Dermis blood vessel endothelial cell (primary cell): ENCODE measurements at regions not wholly inside any gene's neighbourhood (a gene's known extent, or its start where the extent isn't known, plus 50 kb on each side); places are given as distances from the start of the nearest gene placed in this dataset.
A peak's percentile ranks its signal among the peaks of the same experiment; 100 is the strongest.
"Not testable (repeated sequence)": the region's sequence is repeated elsewhere in the genome, so short reads cannot be mapped to it uniquely, and the experiment has no call there.

Experiments
- DNase-seq: peaks from one replicate; pipeline ENCODE4 v3.0.0; 2010

DNA sequence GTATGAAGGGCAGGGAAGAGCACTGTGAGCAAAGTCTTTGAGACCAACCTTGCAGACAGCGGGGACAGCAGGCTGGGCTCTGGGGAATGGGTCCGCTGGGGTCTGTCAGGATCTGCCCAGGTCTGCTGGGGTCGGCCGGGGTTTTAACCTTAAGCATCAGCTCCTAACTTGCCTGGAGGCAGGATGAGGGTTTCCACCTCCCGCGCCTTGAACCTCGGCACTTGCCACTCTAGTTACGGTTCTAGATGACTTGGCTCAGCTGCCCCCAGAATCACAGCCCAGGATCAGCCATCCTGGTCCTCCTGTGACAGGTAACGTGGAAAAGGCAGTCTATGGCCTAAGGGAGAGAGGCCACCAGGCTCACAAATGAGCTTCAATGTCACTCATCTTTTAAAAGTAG, 50.4 kb upstream of the CACUL1 start:
- no peak for DNase-seq

DNA sequence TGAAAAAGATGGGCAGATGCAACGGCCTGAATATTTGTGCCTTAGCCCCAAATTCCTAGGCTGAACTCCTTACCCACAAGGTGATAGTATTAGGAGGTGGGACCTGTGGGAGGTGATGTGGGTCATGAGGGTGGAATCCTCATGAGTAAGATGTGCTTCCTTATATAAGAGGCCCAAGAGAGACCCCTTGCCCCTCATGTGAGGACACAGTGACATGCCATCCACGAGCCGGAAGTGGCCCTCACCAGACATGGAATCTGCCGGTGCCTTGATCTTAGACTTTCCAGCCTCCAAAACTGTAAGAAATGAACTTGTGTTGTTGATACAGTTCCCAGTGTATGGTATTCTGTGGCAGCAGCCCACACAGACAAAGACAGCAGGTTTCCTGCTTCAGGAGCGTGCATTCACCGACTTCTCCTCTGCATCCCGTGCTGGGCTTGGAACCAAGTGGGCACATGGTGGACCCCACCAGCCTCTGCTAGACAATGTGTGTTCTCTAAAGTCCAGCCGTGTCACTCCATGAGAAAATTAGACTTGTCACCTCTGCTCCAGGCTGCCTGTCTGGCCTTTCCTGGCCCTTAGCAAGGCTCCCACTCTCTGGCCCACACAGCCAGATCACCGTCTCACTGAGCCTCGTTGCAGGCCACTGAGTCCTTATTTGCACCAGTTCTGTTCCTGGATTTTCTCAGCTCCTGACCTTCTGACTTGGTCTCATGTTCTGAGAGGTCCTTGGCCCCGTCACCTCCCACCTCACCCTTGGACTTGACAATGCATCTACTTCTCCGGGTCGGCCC, 52.9 kb upstream of the CACUL1 start:
- DNase-seq = no peak

DNA sequence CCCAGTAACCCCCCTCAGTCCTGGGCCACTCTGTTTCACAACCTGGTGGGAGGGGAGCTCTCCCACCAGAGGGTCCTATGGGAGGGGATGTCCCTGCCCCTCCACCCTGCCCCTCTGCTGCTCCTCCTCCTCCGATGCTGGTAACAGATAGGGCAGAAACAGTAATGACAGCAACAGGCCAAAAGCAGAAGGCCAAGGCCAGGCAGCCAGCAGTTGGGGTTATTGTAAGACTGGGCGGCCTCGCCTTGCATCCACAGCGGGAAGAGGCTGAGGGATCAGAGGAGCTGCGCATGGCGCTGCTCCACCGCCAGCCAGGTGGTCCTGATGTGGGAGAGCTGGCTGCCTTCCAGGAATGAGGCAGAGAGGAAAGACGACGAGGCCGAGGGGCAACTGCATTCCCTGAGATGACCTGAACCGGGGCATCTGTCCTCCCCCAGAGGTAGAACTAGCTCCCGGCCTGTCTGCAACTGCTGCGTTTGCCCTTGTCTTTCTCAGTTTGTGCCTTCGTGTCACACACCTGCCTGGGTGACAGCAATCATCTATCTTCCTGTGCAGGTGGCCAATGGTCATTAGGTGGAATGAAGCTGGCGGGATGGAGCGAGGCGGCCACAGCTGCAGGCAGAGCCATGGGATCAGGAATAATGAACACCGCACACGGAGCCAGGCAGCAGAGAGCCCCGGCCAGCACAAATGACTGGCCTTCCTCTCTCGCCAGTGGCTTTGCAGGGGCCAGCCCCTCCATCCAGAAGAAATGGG, 54.0 kb upstream of the CACUL1 start:
- DNase-seq = no peak

DNA sequence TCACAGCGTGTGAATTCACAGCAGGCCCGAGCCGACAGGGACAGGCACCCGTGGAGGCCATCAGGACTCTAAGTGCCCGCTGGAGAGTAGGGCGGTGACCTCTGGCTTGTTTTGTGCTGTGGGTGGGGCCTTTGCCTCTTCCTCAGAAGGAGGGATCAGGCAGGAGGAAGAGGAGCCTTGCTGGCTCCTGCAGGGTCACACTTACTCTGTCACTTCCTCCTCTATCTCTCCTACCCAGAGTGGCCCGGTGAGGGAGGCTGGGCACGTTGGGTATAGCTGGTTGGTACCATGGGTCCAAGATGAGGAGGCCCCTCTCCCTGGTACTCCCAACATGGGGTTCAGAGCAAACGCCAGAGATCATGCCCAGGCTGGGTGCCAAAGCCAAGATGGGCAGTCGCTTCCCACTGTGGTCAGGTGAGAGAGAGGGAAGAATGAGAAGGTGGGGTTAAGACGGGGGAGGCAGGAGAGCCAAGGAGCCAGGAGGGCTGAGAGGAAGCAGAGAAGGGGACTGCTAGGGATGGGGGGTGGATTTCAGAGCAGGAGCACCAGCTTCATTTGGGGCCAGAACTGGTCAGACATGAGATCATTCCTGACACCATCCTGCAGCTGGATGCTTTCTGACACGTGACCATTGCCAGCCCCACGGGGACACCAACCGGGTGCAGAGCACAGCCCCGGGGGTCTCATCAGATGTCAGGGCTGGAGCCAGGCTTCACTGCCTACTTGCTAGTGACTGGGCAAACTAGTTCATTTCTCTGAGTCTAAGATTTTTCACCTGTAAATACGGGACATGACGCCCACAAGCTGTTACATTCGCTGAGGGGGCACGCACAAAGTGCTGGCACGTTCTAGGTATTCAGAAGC, 54.8 kb upstream of the CACUL1 start:
- no peak for DNase-seq

DNA sequence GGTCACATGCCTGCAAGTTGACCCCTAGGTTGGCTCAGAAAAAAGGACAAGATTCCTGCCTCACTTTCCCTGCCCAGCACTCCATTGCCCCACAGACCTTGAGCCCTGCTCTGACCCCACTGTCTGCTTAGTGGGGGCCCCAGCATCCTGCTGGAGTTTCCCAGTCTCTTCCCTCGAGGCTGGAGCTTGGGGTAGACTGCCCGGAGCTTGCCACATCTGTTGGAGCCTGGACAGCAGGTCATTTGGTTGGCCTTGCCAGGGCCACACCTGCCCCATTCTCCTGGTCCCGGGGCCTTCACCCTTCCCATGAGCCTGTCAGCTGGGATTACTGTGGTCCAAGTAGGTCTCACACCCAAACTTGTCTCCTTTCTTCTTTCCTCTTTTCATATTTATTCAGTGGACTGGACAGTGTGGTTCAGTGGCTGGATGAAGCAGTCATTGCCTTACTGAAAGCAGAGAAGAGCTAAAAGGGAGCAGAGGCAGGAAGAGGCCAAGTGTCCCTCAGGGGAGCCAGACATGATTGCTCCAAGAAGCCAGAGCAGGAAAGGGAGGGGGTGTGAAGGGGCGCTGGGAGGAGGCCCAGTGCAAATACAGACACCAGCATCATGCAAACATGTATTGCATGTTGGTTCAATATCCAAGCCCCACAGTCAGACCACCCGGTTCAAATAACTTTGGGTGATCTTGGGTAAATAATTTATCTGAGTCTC, 56.2 kb upstream of the CACUL1 start:
- DNase-seq = no peak

DNA sequence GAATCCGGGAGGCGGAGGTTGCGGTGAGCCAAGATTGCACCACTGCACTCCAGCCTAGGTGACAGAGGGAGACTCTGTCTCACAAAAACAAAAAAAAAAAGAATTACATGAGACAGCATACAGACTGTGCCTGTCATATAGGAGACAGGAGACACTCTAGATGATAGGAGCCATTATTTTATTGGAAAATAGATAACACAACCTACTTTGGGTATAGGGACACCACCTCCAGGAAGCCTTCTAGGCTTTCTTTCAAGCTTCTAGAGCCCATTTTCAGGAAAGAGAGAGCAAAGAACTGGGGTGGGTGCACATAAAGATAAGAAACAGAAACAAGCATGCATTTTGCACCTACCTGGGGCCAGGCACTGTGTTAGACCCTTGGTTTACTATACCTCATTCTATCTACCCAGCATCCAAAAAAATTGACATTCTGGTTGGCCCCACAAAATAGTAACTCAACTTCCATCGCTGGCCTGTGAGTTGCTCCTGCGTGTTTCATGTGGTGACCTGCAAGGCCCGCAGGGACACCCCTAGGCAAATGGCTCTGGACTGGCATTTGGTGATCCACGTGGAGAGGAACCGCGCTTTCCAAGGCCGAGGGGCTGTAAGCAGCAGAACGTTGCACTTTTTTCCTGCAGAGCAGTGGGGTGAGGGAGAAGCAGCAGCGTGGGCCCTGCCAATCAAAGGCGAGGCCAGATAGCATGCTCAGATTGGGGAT, 57.1 kb upstream of the CACUL1 start:
- DNase-seq = no peak

DNA sequence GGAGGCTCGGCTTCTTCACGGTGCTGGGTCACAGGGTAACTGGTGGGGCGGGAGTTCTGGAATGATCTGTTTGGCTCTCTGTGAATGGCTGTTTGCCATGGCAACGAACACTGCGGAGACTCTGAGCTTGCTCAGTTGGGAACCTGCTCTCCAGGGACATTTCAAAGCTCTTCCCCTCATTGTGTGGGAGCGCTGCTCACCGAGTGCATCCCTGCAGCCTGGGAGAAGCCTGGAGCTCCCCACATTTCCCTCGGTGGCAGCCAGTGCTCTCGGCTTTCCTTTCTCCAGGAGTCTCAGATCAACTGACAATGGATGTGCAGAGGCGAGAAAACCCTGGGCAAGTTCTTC, 57.6 kb upstream of the CACUL1 start:
- no peak for DNase-seq

DNA sequence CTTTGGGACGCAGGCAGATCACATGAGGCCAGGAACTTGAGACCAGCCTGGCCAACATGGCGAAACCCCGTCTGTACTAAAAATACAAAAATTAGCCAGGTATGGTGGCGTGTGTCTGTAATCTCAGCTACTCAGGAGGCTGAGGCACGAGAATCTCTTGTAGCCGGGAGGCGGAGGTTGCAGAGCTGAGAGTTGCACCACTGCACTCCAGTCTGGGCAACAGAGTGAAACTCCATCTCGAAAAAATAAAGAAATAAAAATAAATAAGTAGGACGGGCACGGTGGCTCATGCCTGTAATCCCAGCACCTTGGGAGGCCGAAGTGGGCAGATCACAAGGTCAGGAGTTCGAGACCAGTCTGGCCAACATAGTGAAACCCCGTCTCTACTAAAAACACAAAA, 58.2 kb upstream of the CACUL1 start:
- DNase-seq = not testable (repeated sequence)

DNA sequence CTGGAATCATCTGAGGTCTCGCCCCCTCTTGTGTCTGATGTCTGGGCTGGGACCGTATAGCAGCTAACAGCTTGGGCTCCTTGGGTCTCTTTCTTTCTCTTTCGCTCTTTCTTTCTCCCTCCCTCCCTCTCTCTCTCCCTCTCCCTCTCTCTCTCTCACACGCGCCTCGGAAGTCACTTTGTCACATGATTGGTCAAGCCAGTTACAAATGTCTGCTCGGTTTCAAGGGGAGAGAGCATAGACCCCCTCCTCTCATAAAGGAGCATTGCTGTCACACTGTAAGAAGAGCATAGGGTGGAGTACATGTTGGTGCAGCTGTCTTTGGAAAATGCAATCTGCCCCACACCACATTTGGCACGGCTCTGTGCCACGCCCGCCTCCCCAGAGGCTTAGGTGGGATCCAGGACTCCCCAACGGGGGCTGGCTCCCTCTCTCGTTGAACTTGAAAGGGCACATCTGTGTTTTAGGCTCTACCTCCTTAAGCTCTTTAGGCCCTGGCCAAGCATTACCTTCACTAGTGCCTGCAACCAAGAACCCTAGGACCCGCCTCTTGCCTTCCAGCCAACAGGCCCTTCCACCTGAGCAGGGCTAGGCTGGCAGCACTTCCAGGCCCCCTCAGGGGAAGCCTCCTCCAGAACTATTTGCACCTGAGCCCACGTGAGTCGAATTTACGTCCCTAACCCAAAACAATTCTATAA, 61.9 kb upstream of the CACUL1 start:
- DNase-seq = no peak

DNA sequence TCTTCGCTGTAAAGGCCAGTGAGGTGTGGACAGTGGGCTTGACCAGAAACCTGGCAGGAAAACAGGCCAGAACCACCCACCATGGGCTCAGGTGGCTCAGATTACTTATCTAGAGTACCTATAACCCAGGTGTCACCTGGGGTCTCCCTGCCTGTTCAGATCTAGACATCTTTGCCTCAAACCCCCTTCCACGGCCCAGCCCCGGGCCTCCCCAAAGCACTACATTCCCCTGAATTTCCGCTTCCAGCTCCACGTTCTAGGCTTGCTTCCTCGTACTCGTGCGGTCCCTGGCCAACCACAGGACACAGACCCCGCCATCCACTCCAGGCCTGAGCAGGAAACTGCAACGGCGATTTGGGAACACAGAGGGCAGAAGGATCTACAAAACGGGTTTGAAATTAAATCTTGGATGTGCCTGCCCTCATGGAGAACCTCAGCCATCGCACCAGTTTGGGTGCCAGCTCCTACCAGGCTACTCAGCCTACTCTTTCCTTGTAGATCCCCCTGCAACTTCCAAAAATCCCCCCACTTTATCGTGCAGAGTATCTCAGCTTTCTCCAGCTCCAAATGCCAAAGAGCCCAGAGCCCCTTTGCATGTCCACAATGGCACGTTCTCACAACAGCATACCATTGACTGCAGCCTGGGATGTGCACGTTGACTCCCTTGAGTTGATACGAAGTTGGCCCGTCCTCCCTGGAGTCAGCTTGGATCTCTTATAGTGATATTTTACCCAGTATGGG, 62.7 kb upstream of the CACUL1 start:
- DNase-seq = no peak

DNA sequence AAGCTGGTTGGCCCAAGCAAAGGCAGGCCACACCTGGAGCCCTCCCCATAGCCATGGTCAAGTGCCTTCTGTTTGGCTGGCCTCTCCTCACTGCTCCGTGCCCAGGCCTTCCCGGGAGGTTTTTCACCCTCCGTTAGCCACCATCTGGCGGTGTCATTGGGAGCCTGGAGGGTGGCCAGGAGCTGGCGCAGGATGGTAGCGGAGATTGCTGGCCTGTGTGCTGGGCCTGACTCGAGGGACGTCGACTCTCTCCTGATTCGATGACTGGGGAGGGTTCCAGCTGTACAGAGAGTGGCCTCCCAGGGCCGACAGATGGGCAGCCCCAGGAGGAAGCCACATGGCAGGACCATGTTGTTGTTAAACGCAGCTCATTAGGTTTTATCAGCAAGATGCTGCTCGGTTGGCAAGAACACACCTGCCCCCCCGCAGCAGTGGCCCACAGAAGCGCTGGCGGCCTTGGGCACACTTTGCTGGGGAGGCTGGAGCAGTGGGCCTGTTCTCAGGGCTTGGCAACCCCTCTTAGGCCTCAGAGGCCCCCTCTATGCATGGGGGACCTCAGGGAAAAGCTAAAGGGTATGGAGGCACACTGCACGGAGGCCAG, 64.0 kb upstream of the CACUL1 start:
- no peak for DNase-seq

DNA sequence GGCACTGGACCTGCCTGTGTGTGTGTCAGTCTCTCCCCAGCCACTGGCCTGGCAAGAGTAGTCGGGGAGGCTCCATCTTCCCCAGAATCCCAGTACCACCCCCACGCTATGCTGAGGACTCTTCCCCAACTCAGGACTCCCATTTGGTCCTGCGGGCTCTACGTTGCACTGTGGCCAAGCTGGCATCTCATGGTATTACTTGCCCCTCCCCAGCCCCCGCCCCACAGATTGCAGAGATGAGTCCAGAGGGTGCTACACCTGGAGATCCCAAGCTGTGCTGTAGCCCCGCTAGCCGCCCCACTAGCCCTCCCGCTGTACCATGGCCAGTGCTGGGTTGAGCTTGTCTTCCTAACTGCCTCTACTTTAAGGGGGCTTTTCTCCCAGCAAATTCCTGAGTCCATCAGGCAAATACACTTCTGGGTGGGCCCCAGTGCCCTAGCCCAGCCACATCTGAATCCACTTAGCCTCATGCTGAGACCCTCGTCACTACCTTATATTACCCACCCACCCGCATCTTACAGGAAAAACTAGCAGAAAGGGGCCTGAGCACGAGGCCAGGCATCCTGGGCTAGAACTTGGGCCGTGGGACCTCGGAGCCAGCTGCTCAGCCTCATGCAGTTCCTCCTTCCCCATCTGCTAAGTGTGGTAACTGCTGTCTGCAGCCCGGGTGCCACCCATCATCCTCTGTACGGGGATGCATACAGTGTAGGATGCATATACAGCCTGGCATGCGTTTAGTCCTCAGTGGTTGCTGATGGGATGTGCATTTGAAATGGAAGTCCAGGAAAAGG, 65.8 kb upstream of the CACUL1 start:
- no peak for DNase-seq

DNA sequence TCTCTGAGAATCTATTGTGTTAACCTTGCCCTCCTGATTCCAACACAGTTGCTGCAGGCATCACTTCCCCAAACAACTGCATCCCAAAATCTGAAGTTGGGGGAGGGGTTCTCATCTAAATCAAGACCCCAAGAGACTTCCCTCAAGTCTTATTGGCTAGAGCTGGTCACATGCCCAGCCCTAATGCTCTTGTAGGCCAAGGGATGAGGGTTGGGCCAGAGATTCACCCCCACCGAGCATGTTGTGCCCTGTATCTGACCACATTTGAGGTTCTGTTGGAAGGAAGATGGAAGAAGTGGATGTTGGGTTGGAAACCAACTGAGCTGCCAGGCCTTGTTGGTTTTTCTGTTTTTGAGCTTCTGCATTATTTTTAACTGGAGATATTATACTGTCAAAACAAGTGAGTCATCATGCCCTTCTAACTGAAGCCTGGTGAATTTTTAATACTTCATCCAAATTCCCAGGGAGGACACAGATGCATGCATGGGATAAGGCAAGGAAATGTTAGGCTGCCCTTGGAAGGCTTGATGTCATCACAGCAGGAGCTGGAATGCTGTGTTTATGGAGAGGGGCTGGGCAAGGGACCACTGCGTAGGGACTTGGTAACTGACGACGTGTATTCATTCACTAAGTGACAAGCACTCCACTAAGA, 68.6 kb upstream of the CACUL1 start:
- no peak for DNase-seq

DNA sequence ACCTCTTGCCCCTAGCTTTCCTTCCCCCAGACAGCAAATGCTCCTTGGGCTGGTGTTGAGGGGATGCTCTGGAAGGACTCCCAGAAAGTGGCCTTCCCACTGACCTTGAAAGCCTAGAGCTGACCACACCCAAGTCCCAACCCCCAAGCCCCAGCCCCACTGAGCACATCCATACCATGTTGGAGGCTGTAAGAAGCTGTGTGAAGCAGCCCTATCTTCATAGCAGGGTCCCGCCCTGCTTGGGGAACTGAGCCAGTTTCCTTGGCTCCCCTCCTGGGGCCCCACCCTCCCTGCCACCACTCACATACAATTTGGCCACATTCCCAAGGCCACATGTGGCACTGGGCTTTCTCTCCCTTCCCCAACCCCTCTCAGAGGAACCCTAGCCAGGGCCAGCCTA, 72.3 kb upstream of the CACUL1 start:
- DNase-seq = no peak

DNA sequence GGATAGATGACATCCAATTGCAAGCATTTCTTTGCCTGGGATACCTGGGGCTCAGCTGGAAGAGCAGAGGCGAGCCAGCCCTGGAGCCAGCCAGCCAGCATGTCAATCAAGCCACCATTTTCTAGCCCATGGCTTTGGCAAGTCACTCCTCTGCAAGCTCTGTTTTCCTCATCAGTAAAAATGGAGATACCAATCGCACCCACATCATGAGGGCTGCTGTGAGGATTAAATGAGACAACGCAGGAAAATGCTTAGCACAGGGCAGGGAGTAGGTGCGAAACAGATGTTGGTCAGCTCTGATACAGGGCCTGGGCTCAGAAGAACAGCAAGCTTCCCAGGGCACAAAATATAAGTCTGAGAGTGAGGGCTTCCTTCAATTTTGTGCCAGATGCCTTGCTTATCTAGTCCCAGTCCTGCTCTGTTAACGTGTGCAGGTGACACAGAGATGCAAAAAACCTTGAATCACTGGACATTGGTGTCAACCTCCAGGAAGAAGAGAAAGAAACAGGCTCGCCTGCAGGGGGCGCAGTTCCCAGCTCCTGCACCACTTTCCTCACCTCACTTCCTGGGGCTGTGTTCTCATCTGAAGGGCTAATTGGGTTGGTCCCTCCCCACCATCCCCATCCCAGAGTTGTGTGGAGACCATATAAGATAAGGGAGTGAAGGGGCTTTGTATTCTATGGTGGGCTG, 72.8 kb upstream of the CACUL1 start:
- no peak for DNase-seq

DNA sequence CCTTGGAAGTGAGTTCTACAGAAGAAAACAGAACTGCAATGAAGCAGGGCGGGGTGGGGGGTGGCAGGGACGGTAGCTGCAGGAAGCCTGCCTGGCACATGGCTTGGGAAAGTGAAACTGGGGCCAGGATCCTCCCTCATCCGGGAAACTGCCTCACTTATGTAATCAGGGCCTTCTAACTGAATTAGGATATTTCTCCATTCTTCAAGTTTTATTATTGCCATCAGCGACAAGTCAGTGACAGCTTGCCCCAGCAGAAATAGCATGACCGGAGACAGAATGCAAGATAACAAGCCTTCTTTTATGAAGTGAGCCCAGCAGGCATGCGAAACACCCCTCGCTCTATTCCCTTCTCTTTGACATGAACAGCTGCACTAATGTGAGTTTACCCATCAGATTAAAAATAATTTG, 77.5 kb upstream of the CACUL1 start:
- DNase-seq = peak; percentile 25

DNA sequence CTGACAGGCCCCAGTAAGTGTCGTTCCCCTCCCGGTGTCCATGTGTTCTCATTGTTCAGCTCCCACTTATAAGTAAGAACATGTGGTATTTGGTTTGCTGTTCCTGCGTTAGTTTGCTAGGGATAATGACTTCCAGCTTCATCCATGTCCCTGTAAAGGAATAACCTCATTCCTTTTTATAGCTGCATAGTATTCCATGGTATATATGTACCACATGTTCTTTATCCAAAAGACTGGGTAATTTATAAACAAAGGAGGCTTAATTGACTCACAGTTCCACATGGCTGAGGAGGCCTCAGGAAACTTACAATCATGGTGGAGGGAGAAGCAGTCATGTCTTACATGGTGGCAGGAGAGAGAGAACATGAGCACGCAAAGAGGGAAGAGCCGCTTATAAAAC, 79.6 kb upstream of the CACUL1 start:
- not testable (repeated sequence) for DNase-seq

DNA sequence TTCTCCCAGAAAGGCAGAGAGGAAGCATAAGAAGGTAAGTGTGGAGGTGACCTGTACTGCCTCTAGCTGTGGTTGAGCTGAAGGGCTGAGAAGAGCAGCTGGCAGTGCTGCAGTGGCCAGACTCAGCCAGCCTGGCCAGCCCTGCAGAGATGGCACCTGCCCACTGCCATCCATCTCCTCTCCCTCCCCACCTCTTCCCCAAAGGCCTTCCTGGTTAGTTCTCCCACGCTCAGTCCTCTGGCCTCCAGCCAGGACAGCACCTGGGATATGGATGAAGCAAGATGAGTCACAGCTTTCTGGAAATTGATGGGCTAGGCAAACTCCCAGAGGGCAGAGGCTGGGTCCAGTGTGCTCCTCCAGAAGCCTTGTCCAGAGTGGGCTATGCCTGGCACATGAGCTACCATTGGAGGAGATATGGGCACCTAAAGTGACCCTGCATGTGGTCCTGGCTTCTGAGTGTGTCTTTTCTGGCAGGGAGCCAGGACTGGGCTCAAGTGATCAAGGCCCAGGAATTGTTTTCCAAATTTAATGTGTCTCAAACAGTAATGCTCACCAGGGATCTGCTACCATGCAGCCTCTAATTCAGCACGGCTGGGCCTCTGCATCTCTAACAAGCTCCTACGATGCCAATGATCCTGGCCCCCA, 81.0 kb upstream of the CACUL1 start:
- peak; percentile 16 for DNase-seq
